HEK293 (cell line): ENCODE measurements at regions not wholly inside any gene's neighbourhood (a gene's known extent, or its start where the extent isn't known, plus 50 kb on each side); places are given as distances from the start of the nearest gene placed in this dataset.
"Not testable (repeated sequence)": the region's sequence is repeated elsewhere in the genome, so short reads cannot be mapped to it uniquely, and the experiment has no call there.

ENCODE experiments used
- KLF8 ChIP-seq: fragments of 450-650 bp; formaldehyde crosslinking; IDR thresholded peaks from 2 replicates; pipeline ENCODE4 v1.5.1; 2016; ENCODE audit warnings: missing biosample characterization, missing genetic modification characterization
- TRIM28 ChIP-seq: IDR thresholded peaks from 2 replicates; pipeline ENCODE4 v1.6.1; 2011; ENCODE audit warnings: low read length, control low read depth, borderline replicate concordance
- YY1 ChIP-seq: fragments of 450-650 bp; formaldehyde crosslinking; IDR thresholded peaks from 2 replicates; pipeline ENCODE4 v1.5.1; 2018; ENCODE audit warnings: missing biosample characterization, missing genetic modification characterization
- ZNF157 ChIP-seq: fragments of 450-650 bp; formaldehyde crosslinking; IDR thresholded peaks from 2 replicates; pipeline ENCODE4 v1.5.1; 2016; ENCODE audit warnings: missing biosample characterization, missing genetic modification characterization
- ZNF521 ChIP-seq: fragments of 450-650 bp; formaldehyde crosslinking; IDR thresholded peaks from 2 replicates; pipeline ENCODE4 v1.5.1; 2017; ENCODE audit warnings: missing biosample characterization, mild to moderate bottlenecking, missing genetic modification characterization
- ZNF561 ChIP-seq: fragments of 450-650 bp; IDR thresholded peaks from 2 replicates; pipeline ENCODE4 v1.5.1; 2018; ENCODE audit warnings: missing biosample characterization, missing genetic modification characterization, borderline replicate concordance
- ZNF76 ChIP-seq: fragments of 450-650 bp; formaldehyde crosslinking; IDR thresholded peaks from 2 replicates; pipeline ENCODE4; 2016; ENCODE audit warnings: low read depth, missing biosample characterization, missing genetic modification characterization, borderline replicate concordance
- ZSCAN30 ChIP-seq: fragments of 450-650 bp; IDR thresholded peaks from 2 replicates; pipeline ENCODE4 v1.5.1; 2018; ENCODE audit warnings: missing biosample characterization, mild to moderate bottlenecking, missing genetic modification characterization, moderate library complexity
- TF ChIP-seq, protein P1 (sequence below): fragments of 450-650 bp; formaldehyde crosslinking; IDR thresholded peaks from 2 replicates; pipeline ENCODE4 v1.5.1; 2016; ENCODE audit warnings: missing biosample characterization, missing genetic modification characterization
- TF ChIP-seq, protein P2 (sequence below): fragments of 450-650 bp; formaldehyde crosslinking; IDR thresholded peaks from 2 replicates; pipeline ENCODE4 v1.5.1; 2016; ENCODE audit warnings: missing biosample characterization, missing genetic modification characterization
- TF ChIP-seq, protein P3 (sequence below): fragments of 450-650 bp; formaldehyde crosslinking; IDR thresholded peaks from 2 replicates; pipeline ENCODE4 v1.5.1; 2016; ENCODE audit warnings: missing biosample characterization, missing genetic modification characterization, low read depth
- TF ChIP-seq, protein P4 (sequence below): fragments of 450-650 bp; formaldehyde crosslinking; IDR thresholded peaks from 2 replicates; pipeline ENCODE4 v1.5.1; 2017; ENCODE audit warnings: missing biosample characterization, missing genetic modification characterization

DNA sequence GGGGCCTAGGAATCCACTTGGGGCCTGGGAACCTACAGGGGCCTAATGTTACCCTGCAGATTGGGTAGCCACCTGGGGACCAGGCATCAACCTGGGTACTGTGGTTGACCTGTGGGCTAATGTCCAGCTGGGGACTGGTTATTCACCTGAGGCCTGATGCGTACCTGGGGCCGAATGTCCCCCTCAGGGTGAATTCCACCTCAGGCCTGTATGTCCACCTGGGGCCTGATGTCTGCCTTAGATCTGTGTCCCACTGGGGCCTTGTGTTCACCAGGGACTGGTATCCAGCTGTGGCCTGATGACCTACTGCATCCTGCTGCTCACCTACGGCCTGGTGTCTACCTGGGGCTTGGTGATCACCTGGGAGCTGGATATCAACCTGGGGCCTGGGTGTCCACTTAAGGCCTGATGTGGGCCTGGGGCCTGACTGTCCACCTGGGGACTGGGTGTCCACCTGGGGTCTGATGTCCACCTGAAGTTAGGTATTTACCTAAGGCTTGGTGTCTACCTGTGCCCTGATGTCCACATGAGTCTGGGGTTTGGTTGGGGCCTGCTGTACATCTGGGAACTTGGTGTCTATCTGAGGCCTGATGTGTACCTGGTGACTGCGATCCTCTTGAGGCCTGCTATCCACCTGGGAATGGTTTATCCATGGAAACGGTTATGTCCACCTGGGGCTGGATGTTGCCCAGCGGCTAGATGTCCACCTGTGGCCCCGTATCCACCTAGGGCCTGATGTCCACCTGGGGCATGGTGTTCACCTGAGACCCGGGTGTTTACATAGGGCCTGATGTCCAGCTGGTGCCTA, 1492.6 kb upstream of the TPTE start:
- TF ChIP-seq ZNF521 (tag by site-specific recombination); KLF8; ZNF157 (tag by site-specific recombination); YY1 (tag by site-specific recombination); ZSCAN30 (tag by site-specific recombination); ZNF561 (tag by site-specific recombination); ZNF76 (tag by site-specific recombination); TRIM28: not testable (repeated sequence)
- TF ChIP-seq, protein P1, sequence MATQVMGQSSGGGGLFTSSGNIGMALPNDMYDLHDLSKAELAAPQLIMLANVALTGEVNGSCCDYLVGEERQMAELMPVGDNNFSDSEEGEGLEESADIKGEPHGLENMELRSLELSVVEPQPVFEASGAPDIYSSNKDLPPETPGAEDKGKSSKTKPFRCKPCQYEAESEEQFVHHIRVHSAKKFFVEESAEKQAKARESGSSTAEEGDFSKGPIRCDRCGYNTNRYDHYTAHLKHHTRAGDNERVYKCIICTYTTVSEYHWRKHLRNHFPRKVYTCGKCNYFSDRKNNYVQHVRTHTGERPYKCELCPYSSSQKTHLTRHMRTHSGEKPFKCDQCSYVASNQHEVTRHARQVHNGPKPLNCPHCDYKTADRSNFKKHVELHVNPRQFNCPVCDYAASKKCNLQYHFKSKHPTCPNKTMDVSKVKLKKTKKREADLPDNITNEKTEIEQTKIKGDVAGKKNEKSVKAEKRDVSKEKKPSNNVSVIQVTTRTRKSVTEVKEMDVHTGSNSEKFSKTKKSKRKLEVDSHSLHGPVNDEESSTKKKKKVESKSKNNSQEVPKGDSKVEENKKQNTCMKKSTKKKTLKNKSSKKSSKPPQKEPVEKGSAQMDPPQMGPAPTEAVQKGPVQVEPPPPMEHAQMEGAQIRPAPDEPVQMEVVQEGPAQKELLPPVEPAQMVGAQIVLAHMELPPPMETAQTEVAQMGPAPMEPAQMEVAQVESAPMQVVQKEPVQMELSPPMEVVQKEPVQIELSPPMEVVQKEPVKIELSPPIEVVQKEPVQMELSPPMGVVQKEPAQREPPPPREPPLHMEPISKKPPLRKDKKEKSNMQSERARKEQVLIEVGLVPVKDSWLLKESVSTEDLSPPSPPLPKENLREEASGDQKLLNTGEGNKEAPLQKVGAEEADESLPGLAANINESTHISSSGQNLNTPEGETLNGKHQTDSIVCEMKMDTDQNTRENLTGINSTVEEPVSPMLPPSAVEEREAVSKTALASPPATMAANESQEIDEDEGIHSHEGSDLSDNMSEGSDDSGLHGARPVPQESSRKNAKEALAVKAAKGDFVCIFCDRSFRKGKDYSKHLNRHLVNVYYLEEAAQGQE (tag by site-specific recombination), result not testable (repeated sequence)
- TF ChIP-seq, protein P2, sequence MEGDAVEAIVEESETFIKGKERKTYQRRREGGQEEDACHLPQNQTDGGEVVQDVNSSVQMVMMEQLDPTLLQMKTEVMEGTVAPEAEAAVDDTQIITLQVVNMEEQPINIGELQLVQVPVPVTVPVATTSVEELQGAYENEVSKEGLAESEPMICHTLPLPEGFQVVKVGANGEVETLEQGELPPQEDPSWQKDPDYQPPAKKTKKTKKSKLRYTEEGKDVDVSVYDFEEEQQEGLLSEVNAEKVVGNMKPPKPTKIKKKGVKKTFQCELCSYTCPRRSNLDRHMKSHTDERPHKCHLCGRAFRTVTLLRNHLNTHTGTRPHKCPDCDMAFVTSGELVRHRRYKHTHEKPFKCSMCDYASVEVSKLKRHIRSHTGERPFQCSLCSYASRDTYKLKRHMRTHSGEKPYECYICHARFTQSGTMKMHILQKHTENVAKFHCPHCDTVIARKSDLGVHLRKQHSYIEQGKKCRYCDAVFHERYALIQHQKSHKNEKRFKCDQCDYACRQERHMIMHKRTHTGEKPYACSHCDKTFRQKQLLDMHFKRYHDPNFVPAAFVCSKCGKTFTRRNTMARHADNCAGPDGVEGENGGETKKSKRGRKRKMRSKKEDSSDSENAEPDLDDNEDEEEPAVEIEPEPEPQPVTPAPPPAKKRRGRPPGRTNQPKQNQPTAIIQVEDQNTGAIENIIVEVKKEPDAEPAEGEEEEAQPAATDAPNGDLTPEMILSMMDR (tag by site-specific recombination), result not testable (repeated sequence)
- TF ChIP-seq, protein P3, sequence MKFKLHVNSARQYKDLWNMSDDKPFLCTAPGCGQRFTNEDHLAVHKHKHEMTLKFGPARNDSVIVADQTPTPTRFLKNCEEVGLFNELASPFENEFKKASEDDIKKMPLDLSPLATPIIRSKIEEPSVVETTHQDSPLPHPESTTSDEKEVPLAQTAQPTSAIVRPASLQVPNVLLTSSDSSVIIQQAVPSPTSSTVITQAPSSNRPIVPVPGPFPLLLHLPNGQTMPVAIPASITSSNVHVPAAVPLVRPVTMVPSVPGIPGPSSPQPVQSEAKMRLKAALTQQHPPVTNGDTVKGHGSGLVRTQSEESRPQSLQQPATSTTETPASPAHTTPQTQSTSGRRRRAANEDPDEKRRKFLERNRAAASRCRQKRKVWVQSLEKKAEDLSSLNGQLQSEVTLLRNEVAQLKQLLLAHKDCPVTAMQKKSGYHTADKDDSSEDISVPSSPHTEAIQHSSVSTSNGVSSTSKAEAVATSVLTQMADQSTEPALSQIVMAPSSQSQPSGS (tag by site-specific recombination), result not testable (repeated sequence)
- TF ChIP-seq, protein P4, sequence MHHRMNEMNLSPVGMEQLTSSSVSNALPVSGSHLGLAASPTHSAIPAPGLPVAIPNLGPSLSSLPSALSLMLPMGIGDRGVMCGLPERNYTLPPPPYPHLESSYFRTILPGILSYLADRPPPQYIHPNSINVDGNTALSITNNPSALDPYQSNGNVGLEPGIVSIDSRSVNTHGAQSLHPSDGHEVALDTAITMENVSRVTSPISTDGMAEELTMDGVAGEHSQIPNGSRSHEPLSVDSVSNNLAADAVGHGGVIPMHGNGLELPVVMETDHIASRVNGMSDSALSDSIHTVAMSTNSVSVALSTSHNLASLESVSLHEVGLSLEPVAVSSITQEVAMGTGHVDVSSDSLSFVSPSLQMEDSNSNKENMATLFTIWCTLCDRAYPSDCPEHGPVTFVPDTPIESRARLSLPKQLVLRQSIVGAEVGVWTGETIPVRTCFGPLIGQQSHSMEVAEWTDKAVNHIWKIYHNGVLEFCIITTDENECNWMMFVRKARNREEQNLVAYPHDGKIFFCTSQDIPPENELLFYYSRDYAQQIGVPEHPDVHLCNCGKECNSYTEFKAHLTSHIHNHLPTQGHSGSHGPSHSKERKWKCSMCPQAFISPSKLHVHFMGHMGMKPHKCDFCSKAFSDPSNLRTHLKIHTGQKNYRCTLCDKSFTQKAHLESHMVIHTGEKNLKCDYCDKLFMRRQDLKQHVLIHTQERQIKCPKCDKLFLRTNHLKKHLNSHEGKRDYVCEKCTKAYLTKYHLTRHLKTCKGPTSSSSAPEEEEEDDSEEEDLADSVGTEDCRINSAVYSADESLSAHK, result not testable (repeated sequence)
